Right lobe of liver (tissue), 4 donors: ENCODE measurements at regions not wholly inside any gene's neighbourhood (a gene's known extent, or its start where the extent isn't known, plus 50 kb on each side); places are given as distances from the start of the nearest gene placed in this dataset.
"Not testable (repeated sequence)": the region's sequence is repeated elsewhere in the genome, so short reads cannot be mapped to it uniquely, and the experiment has no call there.

Experiments used
- POLR2A ChIP-seq: fragments of 450-650 bp; IDR thresholded peaks from one replicate; pipeline ENCODE4 v1.6.1; 2017; ENCODE audit warnings: antibody characterized with exemption, mild to moderate bottlenecking
- TF ChIP-seq, protein P1 (sequence below), 4 donors: fragments of 200-600 bp in 3 of 4; fragments of 450-650 bp in 1 of 4; IDR thresholded peaks; one replicate each; pipeline versions ENCODE4 v1.5.1 to v1.8.0; 2016 to 2022; ENCODE audit warnings: antibody characterized with exemption in 4 of 4, mild to moderate bottlenecking in 2 of 4
- donor health status: DM: no; HTN: no; CAD: no.
- donor health status: DM: no; HTN: no; CAD: no.
- donor health status: DM: no; HTN: yes; CAD: no.

DNA sequence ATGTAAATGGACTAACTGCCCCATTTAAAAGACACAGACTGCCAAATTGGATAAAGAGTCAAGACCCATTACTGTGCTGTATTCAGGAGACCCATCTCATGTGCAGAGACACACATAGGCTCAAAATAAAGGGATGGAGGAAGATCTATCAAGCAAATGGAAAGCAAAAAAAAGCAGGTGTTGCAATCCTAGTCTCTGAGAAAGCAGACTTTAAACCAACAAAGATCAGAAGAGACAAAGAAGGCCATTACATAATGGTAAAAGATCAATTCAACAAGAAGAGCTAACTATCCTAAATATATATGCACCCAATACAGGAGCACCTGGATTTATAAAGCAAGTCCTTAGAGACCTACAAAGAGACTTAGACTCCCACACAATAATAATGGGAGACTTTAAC lies 134.6 kb upstream of the STARD13 start:
- TF ChIP-seq, protein P1, sequence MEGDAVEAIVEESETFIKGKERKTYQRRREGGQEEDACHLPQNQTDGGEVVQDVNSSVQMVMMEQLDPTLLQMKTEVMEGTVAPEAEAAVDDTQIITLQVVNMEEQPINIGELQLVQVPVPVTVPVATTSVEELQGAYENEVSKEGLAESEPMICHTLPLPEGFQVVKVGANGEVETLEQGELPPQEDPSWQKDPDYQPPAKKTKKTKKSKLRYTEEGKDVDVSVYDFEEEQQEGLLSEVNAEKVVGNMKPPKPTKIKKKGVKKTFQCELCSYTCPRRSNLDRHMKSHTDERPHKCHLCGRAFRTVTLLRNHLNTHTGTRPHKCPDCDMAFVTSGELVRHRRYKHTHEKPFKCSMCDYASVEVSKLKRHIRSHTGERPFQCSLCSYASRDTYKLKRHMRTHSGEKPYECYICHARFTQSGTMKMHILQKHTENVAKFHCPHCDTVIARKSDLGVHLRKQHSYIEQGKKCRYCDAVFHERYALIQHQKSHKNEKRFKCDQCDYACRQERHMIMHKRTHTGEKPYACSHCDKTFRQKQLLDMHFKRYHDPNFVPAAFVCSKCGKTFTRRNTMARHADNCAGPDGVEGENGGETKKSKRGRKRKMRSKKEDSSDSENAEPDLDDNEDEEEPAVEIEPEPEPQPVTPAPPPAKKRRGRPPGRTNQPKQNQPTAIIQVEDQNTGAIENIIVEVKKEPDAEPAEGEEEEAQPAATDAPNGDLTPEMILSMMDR (IDR thresholded peaks at IDR 0.05): not testable (repeated sequence)
- not testable (repeated sequence) for TF ChIP-seq POLR2A
